ENCODE measurements at regions not wholly inside any gene's neighbourhood (a gene's known extent, or its start where the extent isn't known, plus 50 kb on each side); places are given as distances from the start of the nearest gene placed in this dataset.

DNA sequence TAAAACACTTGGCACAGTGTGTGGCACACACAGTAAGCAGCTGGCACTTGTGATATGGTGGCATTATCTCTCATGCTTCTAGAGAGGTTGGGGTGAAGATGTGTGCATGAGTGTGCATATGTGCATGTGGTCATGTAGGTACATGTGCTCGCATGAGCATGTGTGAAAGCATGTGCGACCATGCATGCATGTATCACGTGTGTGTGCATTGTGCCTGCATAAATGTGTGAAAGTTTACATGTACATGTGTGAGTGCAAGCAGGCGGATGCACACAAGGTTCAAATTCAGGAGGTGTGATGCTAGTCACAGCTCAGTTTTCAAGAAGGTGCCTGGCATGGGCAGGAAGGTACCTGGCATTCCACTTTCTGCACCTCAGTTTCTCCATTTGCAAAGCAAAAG lies 59.0 kb upstream of the UQCRFS1 start:
- ChIA-PET POLR2A (ENCODE audit: partially characterized antibody) (no interaction called here), CTCF (ENCODE audit: partially characterized antibody) (interaction anchor here (4.3 to 4.9 kb wide), 2 partner anchors 8 to 11 kb away, joined by 21 to 27 read pairs; no protein-coding TSS in a partner anchor)

More for the DNA sequence above, 59.0 kb upstream of the UQCRFS1 start:
- Histone ChIP-seq H3K9ac (replicated peaks in 1 of 4; ENCODE audit: extremely low read depth in 1 of 4, low read depth in 3 of 4, low read length in 3 of 4) (no peak overlapping the region), H3K4me3 (ENCODE audit: extremely low read depth in 1 of 4, insufficient read depth in 2 of 4, low read depth in 3 of 4, low read length in 4 of 4) (no peak overlapping the region), H3K4me2 (ENCODE audit: insufficient read depth in 1 of 2, low read depth in 2 of 2, low read length in 2 of 2) (no peak overlapping the region), H2BK15ac (ENCODE audit: low read length) (no peak overlapping the region), H3K79me2 (ENCODE audit: control insufficient read depth in 1 of 2, insufficient read depth in 2 of 2, low read length in 2 of 2) (no peaks in the 10 kb centered on the region), H2AK5ac (ENCODE audit: low read depth, low read length) (no peak overlapping the region), H4K91ac (replicated peaks; ENCODE audit: insufficient read length, low read length) (no peak overlapping the region), H2BK5ac (ENCODE audit: low read depth, low read length) (no peak overlapping the region), H3K23ac (ENCODE audit: insufficient read length) (no peak overlapping the region), H2BK20ac (ENCODE audit: low read length) (no peak overlapping the region), H4K8ac (ENCODE audit: extremely low read depth, insufficient read depth, low read length) (no peak overlapping the region), H2AFZ (ENCODE audit: low read length) (no peak overlapping the region), H3K14ac (ENCODE audit: insufficient read length) (no peak overlapping the region), H3K27ac (ENCODE audit: low read depth, low read length) (no peak overlapping the region), H3K4me1 (replicated peaks in 1 of 4; ENCODE audit: control insufficient read depth in 3 of 4, insufficient read depth in 4 of 4, low read length in 3 of 4) (peaks cover 0 to 6% (median 1%) of the 10 kb centered on the region in 4 experiments; a peak in 4 of 7 replicates), H3K79me1 (ENCODE audit: low read depth, low read length) (no peaks in the 10 kb centered on the region), H3K56ac (replicated peaks; ENCODE audit: insufficient read length, low read depth, low read length) (no peak overlapping the region), H4K20me1 (replicated peaks in 1 of 2; ENCODE audit: control insufficient read depth in 1 of 2, insufficient read depth in 2 of 2, low read length in 2 of 2) (no peaks in the 10 kb centered on the region), H3K27me3 (replicated peaks in 1 of 4; ENCODE audit: control insufficient read depth in 3 of 4, extremely low read depth in 1 of 4, insufficient read depth in 3 of 4, low read length in 3 of 4) (no peaks in the 10 kb centered on the region; a peak in 3 of 7 replicates), H3K4ac (replicated peaks; ENCODE audit: insufficient read length, low read depth, low read length) (no peak overlapping the region), H3K23me2 (ENCODE audit: low read depth, low read length) (no peaks in the 10 kb centered on the region), H3K18ac (ENCODE audit: extremely low read depth, low read length) (no peak overlapping the region), H3K9me3 (ENCODE audit: insufficient read depth in 2 of 2, low read depth in 1 of 2, low read length in 1 of 2) (0 out of 4 replicates have a peak, but pooled peaks cover 0 to 3% of the 10 kb centered on the region in 2 experiments), H3K36me3 (ENCODE audit: control insufficient read depth in 2 of 4, insufficient read depth in 4 of 4, low read length in 3 of 4) (0 out of 8 replicates have a peak, but pooled peaks cover 0 to 2% (median 0%) of the 10 kb centered on the region in 4 experiments), H2BK12ac (ENCODE audit: low read depth, low read length) (no peak overlapping the region), H2BK120ac (replicated peaks; ENCODE audit: low read depth, low read length) (no peak overlapping the region), H4K5ac (ENCODE audit: insufficient read length, low read depth, low read length) (no peak overlapping the region)
- TF ChIP-seq POLR2A (IDR thresholded peaks at IDR 0.05; ENCODE audit: control extremely low read depth in 1 of 2, low read depth in 2 of 2, low read length in 2 of 2) (no peak), MAFK (IDR thresholded peaks at IDR 0.05; ENCODE audit: low read depth, low read length) (no peak), SP2 (IDR thresholded peaks at IDR 0.05; ENCODE audit: low read length) (no peak), RBBP5 (IDR thresholded peaks at IDR 0.05; ENCODE audit: borderline replicate concordance, low read depth, low read length) (no peak), POLR2AphosphoS5 (IDR thresholded peaks at IDR 0.05; ENCODE audit: low read depth, low read length) (no peak), TBP (IDR thresholded peaks at IDR 0.05; ENCODE audit: low read depth, low read length) (no peak), EGR1 (IDR thresholded peaks at IDR 0.05; ENCODE audit: borderline replicate concordance, low read depth, low read length) (no peak), KDM1A (IDR thresholded peaks at IDR 0.05; ENCODE audit: borderline replicate concordance, low read length) (no peak), RNF2 (IDR thresholded peaks at IDR 0.05; ENCODE audit: borderline replicate concordance, low read depth, low read length, missing control alignments, poor library complexity, severe bottlenecking) (no peak), TCF12 (IDR thresholded peaks at IDR 0.05; ENCODE audit: low read depth, low read length) (no peak), ATF2 (IDR thresholded peaks at IDR 0.05; ENCODE audit: low read length) (no peak), CHD1 (IDR thresholded peaks at IDR 0.05; ENCODE audit: low read depth, low read length) (no peak), BACH1 (IDR thresholded peaks at IDR 0.05; ENCODE audit: low read length) (no peak)
- no peak for FAIRE-seq
- 85% methylated on average over 4 of the region's 4 CpGs; no CpG with 5 or more reads in 1 of the 2 experiments for WGBS, 2 experiments (ENCODE audit: extremely low coverage in 1 of 2, insufficient coverage in 1 of 2, insufficient read length in 1 of 2, insufficient replicate concordance in 2 of 2, low coverage in 1 of 2, low lambda C conversion rate in 2 of 2, missing lambda C conversion rate in 1 of 2)
- DNase-seq (ENCODE audit: low read depth in 1 of 2, low spot score in 2 of 2), result no peak
